HG03558 (cell line): ENCODE measurements at regions not wholly inside any gene's neighbourhood (a gene's known extent, or its start where the extent isn't known, plus 50 kb on each side); places are given as distances from the start of the nearest gene placed in this dataset.
"Not testable (repeated sequence)": the region's sequence is repeated elsewhere in the genome, so short reads cannot be mapped to it uniquely, and the experiment has no call there.

ENCODE experiments used
- ATAC-seq: cut with Tn5 transposase; IDR thresholded peaks from one replicate; pipeline ENCODE4 v1.9.1; 2021; ENCODE audit warnings: moderate number of reproducible peaks; ENCODE audit not compliant: unreplicated experiment; ENCODE audit errors: extremely low read depth

DNA sequence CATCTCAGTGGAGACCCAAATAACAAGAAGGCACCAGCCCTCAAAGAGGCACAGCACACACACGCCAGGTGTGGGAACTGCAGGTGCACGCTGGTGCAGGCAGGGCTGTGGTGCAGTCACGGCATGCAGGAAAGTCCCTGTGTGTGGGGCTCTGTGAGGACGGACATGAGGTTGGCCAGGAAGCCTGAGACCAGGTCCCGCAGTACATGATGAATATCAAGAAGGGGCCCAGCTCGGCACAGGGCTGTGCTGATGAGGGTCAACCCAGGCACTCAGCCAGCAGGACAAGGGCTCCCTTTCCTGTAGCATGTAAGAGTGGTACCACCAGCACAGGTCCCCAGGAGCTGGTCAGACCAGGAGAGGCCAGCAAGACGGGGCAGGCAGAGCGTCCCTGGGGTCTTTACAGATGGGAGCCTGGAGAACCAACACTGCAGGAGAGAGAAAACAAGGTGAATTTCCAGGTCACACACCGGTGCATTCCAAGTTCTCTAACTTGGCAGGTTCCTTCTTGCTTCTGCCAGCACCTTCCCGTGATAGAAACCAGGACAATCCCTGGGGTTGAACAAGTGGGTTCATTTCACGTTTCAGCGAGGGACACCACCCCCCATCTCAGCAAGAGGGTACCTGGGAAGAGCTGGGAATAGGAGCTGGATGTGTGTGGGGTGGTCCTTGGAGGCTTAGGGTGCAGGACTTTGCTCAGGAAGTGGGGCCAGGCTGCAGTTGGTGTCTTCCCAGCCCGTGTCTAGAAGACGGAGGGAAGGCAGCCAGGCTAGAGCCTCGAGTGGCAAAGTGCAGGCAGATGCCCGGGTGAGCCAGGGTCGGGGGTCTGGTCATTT is 244.8 kb upstream of the TCERG1L start:
- no peak for ATAC-seq

DNA sequence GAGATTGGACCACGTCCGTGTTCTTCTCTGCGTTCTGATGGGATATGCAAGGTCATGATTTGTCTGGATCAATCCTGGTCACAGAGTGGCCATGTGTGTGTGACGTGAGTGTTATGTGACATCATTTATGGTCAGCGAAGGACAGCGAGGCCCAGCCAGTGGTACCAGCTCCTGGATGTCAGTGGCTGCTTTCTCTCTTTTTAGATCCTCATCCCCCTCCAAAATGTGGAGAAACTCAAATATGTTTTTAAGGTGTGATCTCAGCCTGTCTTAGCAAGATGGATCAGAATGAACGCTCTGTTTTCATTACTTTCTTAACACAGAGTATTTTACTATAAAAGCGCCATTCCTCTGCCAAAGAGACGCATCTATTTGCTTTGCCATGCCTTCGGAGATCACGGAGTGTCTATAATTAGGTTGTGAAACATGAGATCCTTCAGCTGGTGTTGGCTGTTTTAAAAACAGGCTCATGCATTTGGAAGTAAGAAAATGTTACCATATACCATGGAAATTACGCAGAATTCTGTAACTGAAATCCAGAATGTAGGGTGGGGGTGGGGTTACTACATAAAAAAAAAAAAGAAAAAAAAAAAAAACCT is 245.5 kb upstream of the TCERG1L start:
- ATAC-seq = no peak

DNA sequence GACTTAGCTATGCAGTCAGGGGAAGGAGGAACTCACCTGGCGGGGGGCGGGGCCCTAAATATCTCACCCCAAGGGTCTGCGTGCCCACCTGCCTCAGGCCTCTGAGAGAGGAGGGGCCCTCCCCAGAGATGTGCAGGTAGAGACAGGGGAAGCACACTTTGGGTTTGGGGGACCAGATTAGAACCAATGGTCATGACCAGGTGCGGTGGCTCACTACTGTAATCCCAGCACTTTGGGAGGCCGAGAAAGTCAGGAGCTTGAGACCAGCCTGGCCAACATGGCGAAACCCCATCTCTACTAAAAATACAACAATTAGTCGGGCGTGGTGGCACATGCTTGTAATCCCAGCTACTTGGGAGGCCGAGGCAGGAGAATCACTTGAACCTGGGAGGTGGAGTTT is 246.4 kb upstream of the TCERG1L start:
- ATAC-seq = not testable (repeated sequence)

DNA sequence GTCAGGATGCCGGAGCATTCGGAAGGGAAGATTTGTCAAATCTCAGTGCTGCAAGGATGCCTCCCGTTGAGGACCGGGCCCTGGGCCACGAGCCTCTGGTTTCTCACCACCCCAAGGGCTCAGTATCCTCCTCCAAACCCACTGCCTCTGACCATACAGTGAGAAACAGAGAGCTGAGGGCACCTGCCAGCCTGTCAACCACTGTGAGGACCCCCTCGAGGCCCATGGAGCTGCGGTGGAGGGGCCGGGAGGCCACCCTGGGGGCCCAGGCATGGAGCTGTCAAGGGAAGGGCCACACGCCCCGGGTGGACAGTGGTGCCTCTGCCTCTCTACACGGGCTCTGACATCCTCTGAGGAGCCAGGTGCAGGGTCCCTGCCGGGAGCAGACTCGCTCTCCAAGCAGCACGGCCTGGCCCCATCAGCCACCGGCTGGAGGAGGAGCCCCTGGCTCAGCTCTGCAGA is 248.0 kb upstream of the TCERG1L start:
- no peak for ATAC-seq

DNA sequence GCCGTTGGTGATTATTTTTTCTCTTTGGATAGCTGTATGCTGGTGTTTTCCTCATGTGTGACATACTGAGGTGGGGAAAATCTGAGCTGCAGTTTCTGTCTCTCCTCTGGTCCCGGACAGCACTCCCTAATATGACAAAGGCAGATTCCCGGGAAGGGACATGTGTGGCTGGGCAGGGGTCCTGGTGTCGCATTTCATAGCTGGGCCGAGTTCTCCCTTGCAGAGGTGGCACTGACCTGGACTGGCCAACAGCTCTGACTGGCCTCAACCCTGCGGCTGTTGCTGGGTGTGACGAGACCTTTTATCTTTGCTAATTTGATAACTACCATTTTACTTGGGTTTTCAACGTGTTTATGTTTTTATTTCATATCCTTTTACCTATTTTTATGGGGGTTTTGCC is 248.6 kb upstream of the TCERG1L start:
- no peak for ATAC-seq

DNA sequence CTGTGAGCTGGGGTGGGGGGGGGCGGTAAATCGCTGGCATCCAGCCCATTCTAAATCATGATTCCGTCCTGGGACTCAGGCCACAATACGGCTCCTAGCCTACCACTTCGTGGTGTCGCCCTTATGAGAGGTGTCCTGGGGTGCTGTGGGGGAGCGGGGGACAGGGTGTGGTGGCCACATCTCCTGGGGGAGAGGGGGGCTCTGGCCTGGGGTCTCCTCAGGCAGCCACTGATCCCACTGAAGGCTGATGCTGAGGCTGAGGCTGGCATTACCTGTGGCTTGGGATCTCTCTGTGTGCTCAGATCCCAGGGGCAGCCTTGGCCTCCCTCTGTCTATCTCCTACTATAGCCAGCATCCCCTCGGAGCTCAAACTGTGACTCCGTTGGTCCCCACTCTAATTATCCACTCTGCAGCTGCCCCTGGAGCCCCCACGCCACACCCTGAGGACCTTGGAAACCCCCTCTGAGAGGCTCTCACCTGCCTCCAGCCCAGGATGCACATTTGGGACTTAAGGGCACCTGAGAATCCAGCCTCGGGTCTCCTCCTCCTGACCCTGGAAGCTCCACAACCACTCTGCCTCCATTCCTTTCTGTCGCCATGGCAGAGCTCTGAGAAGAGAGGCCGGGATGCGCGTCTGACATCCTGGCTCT is 249.3 kb upstream of the TCERG1L start:
- ATAC-seq = no peak

DNA sequence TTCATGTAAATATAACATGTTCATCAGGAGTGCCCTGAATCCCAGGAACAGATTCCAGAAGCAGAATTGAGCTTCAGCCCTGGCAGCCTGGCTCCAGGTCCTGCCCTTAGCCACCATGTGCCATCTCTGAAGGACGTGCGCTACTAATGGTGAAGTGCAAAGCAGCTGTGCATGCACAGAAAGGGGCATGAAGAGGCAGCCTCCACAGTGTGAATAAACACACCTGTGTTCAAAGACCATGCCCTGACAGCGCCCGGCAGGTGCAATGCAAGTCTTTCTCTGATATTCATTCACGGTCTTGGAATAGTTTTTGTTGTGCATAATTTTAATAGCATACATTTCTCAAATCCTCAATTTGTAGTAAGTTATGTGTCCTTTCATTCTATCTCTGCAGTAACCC is 250.4 kb upstream of the TCERG1L start:
- no peak for ATAC-seq

DNA sequence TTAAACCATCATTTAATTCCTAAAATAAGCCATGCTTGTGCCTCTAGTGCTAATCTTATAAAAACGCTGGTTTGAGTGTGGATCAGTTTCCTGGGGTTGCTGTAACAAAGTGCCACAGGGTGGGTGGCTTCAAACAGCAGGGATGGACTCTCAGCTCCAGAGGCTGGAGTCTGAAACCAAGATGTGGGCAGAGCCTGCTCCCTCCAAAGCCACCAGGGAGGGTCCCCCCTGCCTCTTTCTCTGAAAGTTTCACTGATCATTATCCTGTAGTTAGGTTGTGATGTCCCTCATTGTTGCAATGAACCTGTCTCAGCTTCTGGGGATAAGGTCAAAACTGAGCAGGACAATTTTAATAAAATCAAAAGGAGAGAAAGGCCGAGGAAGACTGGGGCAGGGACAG is 251.9 kb upstream of the TCERG1L start:
- no peak for ATAC-seq

DNA sequence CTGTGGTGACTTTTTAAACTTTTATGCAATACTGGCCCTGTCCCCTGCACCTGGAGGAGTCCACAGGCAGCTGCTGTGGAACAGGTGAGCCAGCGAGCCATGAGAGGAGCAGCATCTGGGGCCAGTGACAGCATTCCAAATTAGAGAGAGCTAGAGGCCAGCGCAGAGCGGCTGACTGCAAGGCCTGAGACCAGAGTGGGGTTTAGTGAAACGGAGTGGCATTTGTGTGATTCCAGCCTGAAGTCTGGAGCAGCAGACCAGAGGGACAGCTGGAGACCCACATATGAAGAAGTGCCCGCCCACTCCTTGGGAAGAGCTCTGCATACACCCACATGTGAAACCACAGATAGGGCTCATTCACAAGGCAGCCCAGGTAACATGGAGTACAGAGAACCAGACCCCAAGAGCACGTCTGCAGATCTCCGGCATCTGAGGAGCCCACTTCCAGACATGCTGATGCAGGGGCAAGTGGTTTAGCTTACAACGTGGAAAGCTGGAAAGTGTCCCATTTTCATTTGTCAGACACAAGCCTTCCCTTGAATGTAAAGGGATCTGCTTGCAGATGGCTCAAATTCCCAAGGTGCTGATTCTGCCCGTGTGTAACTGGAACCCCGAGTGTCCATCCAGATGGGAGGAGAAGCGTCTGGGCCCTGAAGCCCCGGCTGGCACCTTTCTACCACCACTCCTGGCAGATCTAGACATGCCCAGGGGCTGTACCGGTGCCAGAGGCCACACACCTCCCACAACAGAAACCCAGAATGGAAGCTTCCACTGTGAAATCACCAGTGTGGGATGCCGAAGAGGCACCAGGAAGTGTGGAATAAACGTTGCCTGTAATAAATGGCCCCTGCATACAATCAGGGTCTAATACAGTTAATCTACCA is 256.0 kb upstream of the TCERG1L start:
- no peak for ATAC-seq

DNA sequence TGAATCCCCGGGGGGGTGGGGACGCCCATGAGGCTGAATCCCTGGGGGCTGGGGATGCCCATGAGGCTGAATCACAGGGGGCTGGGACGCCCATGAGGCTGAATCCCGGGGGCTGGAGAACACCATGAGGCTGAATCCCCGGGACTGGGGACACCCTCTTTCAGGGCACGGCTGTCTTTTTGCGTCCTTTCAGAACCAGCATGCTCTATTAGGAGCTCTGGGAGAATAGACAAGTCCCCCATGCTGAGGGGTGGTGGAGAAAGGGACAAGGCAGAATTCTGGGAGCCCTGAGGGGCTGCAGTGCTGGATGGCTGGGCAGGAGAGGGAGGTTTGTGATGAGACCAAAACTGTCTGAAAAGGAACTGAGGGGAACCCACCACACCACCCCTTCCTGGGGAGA is 257.3 kb upstream of the TCERG1L start:
- ATAC-seq = no peak

DNA sequence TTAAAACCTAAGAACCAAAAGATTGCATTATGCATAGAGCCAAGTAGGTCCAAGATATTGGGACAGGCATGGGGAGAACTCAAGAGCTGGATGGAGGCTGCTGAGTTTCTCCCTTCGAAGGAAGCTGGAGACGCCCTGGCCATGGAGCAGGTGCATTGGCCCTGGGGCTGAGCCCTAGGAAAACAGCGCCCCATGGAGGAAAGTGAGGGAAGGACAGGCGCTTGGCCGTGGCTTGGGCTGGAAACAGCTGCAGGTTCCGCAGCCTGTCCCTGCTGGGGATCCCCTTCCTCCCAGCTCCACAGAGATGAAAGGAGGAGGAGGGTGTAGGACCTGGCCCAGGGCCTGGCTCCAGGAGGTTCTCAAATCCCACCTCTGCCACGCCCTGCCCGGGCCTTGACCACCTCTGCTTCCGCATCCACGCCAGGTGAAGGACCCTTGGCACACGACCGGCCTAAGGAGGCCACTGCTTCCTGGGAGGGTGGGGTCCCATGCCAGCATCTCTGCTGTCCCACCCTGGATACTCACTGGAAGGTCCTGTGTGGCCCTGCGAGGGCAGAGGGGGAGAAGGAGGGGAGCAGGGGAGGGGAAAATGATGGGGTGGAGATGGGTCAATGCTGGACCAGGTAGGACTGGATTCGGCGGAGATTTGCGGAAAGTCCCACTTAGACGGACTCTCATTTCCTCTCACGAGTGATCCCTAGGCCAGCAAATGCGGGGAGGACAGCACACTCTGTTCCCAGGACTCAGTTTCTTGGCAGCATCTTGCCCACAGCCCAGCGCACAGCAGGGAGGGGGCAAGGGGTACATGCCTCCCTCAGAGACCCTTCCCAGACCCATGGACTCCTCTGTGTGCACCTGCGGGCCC is 258.6 kb upstream of the TCERG1L start:
- no peak for ATAC-seq

DNA sequence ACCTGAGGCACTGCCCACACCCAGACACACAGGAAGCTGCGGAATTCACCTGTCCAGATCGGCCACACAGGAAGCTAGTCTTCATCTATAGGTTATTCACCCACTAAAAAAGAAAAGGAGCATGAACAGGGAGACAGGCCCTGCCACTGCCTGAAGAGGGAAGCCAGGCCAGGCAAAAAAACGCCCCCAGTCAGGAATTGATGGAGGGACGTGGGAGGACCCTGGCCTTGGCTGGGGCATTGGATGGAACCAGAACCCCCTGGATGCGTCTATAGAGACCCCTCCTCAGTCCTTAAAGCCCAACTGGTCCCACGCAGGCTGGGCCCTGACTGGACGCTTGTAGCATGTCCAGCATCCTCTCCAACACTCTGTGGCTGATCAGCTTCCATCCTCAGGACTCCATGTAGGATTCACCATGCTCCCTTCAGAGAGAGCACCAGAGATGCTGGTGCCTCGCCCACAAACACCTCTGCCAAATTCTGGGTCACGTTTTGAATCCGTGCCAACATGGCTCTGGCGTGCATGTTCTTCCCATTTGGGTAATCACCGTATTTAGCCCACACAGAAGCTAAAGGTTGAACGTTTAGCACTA is 259.3 kb upstream of the TCERG1L start:
- no peak for ATAC-seq

DNA sequence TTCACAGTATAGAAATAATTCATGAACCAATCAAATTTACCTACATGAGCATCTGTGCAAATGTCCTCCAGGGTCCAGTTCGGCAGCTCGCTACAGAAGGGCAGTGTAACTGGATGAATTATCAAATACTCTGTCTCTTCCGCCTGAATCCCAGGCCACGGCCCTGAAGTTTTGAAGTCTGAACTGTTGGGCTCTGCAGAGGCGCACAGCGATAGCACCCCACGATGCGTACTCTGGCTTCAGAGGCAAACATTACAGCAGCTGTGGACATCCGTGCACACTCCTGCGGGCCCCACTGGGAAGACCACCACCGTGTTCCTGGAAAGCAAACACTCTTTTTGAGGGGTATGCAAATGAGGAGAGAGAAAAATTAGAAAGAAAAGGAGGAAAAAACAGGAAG is 259.8 kb upstream of the TCERG1L start:
- ATAC-seq = no peak

DNA sequence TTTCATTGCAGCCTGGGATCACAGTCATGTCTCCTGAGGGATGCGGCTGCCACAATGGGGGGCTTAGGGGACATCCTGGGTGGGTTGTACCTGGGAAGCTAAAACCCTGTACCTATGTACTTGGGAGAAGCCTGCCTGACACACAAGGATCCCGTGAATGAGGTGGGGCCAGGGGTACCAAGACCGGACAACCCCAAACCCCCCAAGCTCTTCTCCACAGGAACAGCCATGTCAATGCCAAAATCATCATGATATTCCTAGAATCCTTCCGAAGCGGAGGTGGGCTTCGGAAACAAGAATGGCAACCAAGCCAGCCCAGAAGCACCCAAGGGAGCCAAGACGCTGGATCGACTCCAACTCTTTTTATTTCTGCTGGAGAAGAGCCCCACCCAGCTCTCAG is 260.3 kb upstream of the TCERG1L start:
- no peak for ATAC-seq

DNA sequence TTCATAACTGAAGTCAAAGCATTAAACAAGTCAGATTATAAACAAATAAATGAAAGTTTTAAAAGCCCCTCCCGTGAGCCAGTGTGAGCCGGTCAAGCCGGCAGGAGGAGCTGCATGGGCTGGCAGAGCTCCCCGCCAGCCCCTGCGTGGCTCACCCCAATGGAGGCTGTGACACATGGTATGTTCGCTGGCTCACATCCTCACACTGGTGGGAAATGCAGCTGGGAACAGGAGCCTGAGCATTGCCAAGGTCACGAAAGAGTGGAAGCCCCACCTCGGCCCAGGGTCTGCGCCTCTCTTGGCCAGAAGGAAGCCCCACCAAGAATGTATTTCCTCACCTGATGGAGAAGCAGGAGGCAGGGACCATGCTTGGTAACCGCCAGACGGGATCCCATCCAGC is 261.7 kb upstream of the TCERG1L start:
- ATAC-seq = no peak

DNA sequence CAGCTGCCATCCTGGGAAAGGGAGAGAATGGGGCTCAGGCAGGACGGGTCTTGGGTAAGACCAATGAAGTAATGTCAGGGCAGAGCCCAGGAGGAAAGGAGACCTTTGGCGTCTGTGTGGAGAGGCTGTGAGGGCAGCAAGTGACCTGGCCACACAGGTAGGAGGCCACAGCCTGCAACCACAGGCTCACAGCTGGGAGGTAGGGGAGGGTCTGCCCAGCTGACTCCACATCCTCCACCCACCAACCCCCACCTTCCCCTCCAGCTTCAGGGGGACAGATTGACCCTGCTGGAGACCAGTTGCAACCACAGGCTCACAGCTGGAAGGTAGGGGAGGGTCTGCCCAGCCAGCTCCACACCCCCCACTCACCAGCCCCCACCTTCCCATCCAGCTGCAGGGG is 262.2 kb upstream of the TCERG1L start:
- no peak for ATAC-seq

DNA sequence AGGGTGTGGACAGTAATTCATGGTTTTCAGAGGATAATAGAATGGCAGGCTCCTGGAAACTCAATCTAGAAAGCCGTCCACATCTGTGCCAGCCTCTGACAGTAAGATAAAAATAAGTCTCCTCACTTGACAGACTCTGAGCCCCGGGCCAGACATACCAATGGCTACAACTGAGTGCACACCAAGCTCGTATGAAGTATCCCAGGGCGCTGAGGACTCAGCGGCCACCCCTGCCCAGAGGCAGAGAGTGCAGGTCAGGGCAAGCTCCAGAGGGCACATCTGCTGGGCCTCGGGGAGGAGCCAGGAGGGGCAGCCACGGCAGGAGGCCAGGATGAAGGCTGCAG is 262.8 kb upstream of the TCERG1L start:
- no peak for ATAC-seq

DNA sequence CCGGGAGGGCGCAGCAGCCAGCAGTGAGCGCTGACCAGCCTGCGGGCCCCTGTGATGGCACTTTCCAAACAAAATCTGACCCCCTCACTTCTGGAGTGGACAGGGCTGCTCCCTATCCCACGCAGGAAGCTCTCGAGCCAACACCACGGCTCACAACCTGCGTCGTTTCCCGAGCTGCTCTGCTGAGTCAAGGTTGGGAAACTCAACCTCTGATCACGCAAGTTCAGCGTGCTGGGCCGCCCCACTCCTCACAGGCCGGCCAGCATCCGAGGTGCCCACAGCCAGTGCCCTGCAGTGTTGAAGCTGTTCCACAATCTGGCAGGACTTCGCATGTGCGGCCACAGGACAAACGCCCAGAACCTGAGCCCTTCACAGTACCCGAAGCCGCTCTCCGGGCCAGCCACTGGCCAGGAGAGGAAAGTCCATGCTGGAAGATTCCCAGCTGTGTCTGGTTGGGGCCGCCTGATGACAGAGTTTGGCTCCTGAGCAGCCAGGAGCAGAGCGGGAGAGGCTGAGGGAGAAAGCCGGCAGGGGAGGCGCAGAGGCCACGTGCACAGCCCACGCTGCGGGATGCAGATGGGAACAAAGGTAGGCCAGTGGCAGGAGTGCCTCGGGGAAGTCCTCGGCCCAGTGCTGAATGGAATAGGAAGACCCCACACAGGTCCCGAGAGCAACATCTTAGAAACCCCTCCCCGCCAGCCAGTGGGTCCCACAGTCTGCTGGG is 263.3 kb upstream of the TCERG1L start:
- ATAC-seq = no peak

DNA sequence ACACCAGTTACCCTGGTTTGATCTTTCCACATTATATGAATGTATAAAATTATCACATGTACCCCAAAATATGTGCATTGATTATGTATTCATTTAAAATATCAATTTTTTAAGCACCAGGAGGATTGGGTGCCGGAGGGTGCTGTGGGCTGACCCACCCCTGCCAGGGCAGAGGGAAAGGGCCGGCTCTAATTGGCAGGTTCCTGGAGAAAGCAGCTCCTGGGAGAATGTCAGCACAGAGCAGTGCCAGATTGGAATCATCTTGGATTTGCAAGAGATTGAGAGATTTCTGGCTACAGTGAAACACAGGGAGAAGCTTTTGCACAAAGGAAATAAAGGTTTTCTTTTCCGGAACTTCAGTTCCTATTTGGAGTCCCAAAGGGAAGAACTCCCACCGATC is 264.4 kb upstream of the TCERG1L start:
- no peak for ATAC-seq
